ENCODE measurements at regions not wholly inside any gene's neighbourhood (a gene's known extent, or its start where the extent isn't known, plus 50 kb on each side); places are given as distances from the start of the nearest gene placed in this dataset.
"Not testable (repeated sequence)": the region's sequence is repeated elsewhere in the genome, so short reads cannot be mapped to it uniquely, and the experiment has no call there.

DNA sequence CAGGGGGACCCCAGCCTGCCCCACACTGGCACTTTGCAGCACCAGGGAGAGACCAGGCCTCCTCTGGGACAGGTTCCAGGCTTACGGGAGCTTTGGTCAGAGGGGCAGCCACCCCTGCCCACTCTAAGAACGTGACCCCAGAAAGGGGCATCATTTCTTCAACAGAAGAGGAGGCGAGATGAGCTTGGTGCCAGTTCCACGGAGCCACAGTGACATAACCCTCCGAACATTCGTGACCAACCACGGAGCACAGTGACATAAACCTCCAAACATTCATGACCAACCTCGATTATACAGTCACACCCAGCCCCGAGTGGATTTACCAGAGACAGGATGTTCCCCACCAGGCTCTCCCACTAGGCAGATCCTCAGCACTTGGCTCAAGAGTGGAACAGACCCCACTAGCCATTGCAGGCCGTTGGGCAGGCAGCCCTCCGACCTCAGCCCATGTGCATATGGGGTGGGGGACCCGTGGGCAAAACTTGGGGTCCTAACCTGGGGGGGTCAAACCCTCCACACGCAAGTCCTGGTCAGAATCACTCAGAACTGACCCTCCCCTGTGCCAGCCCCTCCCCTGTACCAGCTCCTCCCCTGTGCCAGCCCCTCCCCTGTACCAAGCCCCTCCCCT, 112.9 kb downstream of the METRNL start:
- no peak for DNase-seq (ENCODE audit: low read depth)

DNA sequence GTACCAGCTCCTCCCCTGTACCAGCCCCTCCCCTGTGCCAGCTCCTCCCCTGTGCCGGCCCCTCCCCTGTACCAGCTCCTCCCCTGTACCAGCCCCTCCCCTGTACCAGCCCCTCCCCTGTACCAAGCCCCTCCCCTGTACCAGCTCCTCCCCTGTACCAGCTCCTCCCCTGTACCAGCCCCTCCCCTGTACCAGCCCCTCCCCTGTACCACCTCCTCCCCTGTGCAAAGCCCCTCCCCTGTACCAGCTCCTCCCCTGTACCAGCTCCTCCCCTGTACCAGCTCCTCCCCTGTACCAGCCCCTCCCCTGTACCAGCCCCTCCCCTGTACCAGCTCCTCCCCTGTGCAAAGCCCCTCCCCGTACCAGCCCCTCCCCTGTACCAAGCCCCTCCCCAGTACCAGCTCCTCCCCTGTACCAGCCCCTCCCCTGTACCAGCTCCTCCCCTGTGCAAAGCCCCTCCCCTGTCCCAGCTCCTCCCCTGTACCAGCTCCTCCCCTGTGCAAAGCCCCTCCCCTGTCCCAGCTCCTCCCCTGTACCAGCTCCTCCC, 113.5 kb downstream of the METRNL start:
- DNase-seq (ENCODE audit: low read depth) = not testable (repeated sequence)

DNA sequence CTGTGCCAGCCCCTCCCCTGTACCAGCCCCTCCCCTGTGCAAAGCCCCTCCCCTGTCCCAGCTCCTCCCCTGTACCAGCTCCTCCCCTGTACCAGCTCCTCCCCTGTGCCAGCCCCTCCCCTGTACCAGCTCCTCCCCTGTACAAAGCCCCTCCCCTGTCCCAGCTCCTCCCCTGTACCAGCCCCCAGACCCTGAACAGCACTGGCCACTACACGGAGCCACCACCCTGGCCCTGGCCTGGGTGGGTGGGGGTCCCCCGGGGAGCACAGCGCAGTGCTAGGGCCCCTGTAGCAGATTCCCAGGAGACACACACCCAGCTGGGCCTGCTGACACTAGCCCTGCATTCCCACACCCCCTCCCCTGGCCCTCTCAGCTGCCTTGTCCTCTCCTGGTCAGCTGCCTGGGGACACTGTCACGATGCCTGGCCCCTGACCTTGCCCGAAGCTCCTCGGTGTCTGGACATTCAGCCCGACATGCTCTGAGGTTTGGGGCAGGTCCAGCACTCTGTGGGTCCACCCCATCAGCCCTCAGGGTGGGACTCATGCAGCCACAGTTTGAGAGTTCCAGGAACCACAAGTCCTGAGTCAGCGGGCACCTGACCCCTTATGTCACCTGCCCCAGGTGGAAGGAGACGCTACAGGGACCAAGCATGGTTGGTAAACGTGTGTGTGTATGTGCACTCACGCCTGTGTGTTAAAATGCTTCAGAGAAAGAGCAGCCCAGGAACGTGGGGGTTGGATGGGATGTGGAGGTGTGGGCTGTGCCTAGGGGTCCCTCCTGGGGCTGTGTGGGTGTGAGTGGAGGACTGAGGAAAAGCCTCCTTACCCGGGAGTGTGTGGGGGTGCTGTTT, 114.2 kb downstream of the METRNL start:
- DNase-seq (ENCODE audit: low read depth) = no peak

DNA sequence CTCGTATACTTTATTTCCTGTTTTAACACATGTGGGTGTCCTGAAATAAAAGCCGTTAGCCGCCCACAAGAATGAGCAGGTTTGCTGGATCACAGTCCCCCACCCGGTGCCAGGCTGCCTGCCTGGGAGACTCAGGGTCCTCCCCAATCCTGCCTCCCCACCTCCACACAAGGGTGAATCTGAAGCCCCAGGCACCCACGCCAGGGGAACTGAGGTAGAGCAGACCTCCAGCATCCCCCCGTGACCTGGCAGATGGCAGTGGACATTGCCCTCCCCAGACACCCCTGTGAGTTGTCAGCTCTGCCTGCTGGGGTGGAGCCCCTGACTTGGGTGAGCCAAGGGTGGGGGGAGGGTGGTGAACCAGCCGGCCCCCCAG, 114.8 kb downstream of the METRNL start:
- no peak for DNase-seq (ENCODE audit: low read depth)

DNA sequence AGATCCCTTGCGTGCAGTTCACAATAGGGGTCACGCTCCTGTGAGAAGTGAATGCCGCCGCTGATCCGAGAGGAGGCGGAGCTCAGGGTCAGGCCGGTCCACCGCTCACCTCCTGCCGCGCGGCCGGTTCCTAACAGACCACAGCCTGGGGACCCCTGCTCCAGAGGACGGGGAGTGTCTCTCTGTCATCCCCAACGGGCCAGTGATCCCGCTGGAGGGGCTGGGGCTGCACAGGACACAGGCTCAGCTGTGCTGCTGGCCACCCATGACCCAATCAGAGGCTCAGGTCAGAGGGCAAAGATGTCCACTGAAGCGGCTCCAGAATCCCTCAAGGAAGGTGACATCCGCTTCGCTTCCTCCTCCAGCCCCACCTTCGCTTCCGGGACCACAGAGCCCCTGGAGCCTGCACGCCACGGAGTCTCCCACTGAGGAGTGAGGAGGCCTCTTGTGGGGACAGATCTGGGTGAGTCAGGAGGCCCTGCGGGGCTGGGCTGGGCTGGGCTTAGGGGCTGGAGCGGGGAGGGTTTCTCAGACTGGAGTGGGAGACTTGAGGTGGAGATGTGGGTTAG, 115.4 kb downstream of the METRNL start:
- DNase-seq (ENCODE audit: low read depth) = no peak

DNA sequence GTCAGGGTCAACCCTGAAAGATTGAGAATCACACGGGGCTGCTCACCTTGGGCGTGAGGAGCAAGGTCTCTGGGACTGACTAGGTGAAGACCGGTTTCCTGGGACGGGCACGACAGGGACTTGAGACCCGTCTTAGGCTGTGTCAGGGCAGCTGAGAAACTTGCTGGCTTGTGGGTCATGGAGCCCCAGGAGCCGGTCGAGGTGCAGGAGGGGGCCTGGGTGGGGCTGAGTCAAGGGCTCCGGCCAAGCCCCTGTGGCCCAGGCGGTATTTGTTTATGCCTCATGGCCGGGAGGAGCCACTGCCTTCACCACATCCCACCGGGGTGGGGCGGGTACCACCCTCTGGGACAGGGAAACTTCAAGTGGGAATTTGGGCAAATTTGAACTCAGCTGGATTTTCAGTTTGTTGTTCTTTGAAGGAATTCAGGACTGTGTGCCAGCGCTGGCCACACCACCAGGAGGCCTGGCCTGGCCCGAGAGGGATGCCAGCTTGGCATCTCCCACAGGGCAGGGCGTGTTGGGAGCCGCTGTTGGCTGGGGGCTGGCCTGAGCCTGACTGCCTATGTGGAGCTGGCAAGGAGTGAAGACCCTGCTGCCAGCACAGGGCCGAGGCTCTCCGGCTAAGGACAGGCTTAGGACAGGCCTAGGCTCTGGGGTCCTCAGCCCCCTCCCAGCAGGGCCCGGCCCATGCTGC, 116.1 kb downstream of the METRNL start:
- no peak for DNase-seq (ENCODE audit: low read depth)

DNA sequence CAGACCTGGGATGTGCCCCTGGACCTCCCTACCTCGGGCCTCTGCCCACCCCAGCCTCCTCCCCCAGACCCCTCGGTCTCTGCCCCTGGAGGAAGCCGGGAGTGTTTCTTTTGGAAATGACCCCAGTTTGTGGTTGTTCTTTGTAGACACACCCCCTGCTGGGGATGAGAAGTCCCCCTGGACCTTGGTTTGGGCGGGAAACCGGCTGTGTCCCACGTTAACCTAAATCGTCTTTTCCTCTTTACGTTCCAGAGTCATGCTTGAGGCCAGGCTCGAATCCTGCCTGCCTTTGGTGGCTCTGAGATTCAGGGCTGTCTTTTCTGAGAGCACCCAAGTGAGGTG, 116.6 kb downstream of the METRNL start:
- no peak for DNase-seq (ENCODE audit: low read depth)

DNA sequence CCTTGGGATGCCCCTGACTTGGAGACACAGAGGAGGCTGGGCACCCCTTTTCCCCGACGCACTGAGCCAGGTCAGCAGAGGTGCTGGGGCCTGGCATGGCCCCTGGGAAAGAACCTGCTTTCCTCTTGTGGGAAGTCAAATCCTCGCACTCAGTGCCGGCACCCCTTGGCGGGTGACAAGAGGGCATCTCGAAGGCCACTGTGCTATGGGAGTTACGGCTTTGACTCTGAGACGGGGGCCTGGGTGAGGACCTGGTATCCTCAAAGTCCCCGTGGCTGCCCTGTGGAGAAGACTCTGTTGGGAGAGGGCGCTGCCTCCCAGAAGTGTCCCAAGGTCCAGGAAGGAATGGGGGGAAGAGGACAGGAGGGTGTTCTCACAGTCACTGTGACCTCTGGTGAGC, 117.0 kb downstream of the METRNL start:
- no peak for DNase-seq (ENCODE audit: low read depth)

DNA sequence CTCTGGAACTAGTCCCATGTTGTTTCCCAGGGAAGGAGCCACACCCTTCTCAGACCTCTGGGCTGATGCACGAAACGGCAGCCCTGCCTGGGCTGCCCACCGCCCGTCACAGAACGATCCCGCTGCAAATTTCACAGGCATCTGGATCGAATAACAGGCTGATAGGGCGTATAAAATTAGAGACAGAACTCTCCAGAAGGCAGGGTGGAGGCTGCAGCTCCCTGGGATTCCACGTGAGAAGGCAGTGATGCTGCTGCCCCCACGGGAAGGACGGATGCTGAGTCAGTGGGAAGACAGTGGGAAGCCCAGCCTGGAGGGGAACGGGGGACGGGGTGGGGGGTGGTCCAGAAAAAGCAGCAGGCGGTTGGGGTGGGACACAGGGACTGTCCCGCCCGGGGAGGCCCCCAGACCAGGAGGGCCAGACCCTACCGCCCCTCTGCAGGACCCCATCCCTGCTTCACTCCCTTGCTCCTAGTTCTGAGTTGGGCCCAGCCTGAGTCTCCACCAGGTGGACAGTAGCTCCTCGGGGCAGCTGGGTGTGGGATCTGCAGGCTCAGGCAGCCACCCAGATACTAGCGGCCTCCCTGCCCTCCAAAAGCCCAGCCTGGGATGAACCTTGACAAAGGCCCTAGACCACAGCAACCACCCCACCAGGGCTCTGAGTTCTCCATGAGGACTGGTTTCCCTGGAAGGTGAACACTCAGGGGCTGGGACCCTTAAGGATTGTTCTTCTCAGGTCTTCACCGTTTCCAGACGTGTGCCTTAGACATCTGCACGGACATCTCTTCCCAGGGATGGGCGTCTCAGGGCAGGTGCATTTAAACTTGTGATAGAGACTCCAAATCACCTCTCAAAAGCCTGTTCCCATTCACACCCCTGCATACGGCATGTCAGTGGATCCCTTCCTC, 117.8 kb downstream of the METRNL start:
- DNase-seq (ENCODE audit: low read depth) = no peak

DNA sequence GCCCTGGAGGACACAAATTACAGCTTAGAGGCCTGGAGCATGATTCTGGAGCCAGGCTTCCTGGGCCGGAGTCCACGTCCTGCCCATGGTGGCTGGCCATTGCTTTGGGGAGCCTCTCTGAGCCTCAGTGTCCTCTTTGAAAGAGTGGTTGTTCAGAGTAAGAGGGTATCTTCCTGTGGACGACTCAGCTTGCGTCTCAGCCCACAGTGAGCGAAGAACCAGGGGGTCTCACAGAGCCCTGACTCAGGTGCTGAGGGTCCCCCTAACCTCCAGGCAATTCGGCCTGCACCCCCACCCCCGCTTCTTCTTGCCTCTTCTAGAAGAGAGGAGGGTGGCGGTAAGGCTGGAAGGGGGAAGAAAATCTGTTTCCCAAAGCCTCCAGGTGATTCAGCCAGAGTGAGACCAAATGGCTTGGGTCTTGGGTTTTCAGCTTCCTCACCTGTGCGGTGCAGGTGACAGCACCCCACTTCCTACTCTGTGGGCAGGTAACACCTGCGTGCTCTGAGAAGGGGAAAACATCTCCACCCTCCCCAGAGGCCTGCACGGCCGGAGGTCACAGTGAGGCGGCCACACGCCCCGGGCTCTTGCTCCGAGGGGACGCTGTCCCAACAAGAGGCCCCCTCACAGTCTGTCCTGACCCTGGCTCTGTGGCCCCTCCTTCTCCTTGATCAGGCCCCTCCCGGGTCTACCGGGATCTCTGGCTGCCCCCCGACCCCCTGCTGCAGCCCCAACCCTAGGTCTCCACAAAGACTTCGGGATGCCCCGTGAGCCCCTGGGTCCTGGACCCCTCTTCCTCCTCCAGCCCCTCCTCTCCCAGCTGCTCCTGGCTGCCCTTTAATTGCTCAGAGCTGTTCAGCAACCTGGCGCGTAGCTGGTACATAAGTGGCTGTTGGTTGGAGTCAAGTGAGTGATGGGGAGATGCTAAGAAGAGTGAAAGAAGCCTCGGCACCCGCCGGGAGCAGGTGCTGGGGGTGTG, 119.2 kb downstream of the METRNL start:
- DNase-seq (ENCODE audit: low read depth) = no peak

DNA sequence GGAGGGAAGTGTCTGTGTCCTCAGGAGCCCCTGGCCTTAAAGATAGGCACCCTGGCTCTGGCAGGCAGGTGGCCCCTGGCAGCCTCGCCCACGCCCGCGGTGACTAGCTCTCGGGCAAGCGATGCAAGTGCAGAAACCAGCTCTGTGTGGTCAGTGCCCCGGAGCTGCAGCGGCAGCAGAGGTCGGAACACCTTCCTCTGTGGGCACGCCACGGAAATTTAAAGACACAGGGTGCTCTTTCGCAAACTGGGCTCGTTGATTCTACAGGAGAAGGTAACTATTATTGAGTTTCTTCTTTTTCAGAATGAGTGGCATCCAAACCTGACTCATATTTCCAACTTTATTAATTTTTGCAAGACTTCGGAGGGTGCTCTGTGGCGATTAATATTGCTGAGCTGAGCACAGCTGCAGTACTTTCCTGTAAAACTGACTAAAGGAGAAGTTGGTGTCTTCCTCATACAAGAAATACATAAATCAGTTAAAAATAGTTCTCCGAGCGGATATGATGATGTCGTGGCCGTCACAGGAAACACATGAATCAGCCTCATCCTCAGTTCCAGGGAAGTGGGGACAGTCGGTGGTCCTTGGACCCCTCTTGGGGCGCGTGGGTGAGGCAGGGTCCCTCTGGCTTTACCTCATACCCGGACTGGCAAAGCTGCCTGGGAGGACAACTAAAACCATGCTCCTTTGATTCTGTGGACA, 120.2 kb downstream of the METRNL start:
- no peak for DNase-seq (ENCODE audit: low read depth)

DNA sequence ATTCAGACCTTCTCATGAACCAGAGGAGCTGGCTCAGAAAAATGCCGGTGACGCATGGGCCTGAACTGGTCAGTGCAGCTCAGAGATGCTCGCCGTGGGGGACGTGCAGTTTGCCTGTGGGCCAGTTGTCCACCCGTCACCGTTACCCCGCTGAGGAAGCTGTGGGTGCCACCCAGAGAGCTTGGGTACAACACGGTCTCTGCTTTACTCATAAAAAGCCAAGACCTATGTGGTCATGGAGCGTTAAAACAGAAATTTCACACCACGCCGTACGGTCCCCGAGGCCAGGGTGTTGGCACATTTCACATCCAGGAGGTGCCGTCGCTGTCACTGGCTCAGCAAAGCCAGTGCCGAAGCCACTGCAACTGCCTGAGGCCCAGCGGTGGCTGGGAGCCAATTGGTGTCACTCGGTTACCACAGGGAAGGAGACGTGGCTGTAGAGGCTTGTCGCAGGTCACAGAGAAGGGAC, 120.9 kb downstream of the METRNL start:
- DNase-seq (ENCODE audit: low read depth) = no peak

DNA sequence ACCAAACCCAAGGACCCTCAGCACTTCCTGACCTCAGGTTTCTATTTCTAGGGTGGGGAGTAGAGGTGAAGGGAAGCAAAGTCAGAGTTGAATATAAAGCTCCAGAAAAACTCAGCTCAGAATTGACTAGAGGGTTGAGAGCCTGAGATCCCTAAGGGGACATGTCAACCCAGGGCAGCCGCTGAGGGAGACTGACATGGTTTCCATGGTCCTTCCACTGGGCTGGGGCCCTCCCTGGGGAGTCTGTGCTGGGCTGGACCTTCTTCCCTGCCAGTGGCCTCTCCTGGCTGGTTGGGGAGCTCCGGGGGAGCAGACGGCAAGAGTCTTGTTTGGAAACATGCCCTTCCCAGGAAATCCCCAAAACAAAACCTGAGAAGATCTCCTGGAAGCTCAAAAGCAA, 121.3 kb downstream of the METRNL start:
- DNase-seq (ENCODE audit: low read depth) = no peak

DNA sequence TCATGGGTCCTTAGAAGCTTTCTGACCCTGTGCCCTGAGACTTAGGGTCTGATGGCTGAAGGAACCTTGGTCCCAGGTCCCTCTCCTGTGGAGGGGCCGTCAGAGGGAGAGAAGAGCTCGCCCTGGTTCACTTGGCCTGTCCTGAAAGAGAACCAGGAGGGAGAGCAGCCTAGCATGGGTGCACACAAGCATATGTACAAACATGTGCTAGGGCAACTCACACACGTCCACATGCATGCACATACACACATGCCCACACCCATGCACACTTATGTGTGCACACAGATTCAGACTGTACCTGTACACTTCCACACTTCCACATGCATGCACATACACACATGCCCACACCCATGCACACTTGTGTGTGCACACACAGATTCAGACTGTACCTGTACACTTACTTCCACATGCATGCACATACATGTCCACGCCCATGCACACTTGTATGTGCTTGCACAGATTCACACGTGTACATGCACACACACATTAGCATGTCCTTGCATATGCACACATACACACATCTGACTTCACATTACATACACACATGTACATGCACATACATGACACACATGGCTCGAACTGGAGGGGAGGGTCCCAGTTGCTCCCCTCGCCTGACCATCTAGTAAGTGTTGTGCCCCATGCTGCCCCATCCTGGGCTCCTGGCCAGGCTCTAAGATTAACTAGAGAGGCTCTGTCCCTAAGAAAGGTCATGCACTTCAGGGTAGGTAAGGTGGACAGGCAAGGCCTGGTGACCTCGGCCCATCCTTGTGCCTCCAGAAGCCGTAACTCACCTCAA, 122.0 kb downstream of the METRNL start:
- DNase-seq (ENCODE audit: low read depth) = no peak

DNA sequence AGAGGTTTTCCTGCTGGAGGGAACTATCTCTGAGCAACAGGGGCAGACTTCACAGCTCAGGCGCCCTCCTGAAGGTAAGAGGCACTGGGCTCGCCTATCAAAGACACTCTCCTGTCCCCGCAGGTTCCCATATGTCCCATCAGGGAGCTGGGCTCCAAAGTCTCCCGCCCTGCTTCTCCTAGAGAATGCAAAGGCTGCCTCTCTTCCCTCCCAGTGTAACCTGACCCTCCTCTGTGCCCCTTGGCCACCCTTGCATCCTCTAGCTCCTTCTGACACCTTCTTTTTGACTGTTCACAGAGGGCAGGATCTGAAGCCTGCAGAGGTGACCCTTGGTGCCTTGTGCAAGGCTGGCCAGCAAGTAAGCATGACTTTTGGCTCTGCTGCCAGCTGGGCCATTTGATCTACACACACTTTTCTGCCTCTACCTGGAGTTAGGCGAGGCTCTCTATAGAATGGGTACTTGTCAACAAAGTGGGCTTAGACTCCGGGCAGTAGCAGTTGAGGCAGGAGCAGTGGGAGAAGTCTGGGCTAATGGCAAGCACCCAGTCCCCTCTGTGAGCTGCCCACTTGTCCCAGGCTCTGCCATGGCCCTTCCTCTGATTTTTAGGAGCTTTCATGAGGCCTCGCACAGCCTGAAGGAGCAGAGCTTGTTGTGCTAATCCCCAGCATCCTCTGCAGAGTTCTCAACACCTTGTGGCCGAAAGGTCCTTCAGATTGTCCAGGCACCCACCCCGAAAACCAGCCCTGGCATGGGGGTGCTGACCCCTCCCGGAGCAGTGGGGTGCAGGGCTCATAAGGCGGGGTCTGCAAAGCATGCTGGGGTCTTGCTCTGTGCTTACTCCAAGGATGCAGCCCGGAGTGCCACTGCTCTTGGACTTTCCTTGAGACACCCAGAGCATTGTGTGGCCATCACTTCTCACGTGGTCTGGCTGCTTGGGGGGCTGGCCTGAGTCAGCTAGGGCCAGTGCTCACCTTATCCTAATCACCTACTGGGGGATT, 122.9 kb downstream of the METRNL start:
- no peak for DNase-seq (ENCODE audit: low read depth)

DNA sequence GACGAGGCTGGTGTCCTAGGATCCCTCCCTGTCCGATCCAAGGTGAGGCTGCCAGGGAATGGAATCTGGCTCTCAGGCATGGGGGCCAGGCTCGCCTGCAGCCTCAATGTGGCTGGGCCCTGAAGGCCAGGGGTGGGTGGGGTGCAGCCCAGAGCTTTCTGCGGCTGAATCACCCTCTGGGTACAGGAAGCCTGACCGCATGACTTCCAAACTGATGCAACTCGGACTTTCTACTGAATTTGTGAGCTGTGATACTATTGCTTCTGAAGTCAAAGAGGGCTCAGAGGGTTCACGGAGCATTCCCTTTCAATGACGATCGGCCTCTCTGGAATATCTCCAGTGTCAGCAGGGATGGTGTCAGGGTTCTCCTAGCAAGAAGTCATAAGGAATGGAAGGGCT, 123.7 kb downstream of the METRNL start:
- DNase-seq (ENCODE audit: low read depth) = no peak

DNA sequence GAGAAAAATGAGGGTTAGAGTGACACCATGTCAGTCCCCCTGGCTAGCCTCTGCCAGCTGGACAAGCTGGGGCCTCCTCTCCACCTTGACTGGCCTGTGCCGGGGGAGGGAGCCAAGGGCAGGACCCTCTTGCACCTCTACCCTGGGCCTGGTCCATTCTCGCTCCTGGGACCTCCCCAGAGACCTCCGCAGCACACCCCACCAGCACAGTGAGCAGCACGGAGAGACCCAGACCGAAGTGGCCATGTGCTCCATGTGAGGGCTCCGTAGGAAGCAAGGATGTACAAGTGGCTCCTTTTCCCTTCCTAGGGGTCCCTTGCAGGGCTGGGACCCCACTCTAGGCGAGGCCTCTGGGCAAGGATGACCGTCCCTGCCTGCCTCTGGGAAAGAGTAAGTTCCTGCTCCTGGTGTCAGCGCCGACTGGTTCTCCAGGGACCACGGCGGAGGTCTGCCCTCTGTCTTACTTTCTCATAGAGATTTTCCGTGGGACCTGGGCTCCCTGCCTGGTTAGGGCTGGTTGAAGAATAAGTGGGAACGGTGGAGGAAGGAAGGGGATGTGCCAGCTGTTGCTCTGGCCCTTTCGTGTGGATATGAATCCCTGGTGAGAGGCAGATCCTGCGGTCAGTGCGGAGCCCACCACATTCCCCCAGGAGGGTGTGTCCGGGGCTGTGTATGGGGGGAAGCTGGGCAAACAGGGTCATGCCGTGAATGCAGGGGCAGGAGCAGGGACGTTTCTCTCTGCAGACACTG, 124.2 kb downstream of the METRNL start:
- DNase-seq (ENCODE audit: low read depth) = no peak
